ENCODE measurements at regions not wholly inside any gene's neighbourhood (a gene's known extent, or its start where the extent isn't known, plus 50 kb on each side); places are given as distances from the start of the nearest gene placed in this dataset.
"Not testable (repeated sequence)": the region's sequence is repeated elsewhere in the genome, so short reads cannot be mapped to it uniquely, and the experiment has no call there.

DNA sequence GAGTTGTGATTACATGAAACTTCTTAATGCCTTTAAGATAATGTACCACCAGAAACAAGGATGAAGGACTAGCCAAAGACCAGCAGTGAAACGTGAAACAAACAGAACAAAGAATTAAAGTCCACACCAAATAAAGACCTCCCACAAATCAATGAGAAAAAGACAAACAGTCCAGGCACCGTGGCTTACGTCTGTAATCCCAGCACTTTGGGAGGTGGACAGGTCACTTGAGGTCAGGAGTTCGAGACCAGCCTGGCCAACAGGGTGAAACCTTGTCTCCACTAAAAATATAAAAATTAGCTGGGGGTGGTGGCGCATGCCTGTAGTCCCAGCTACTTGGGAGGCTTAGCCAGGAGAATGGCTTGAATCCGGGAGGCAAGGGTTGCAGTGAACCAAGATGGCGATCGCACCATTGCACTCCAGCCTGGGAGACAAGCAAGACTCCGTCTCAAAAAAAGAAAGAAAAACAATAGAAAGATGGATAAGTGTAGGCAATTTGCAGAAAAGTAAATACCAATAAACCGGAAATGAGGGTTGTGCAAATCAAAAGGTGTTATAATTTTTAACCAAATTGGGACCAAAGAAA lies 167.8 kb upstream of the GRK3 start:
- no peak overlapping the region for H3K4me3 Mint-ChIP-seq
- H3K4me1 Mint-ChIP-seq (ENCODE audit: low read depth), result peaks cover 51% of the 10 kb centered on the region
- no peak overlapping the region for H3K27ac Mint-ChIP-seq
- H3K36me3 Mint-ChIP-seq (ENCODE audit: insufficient read depth in 2 of 2), result no peaks in the 10 kb centered on the region
- DNase-seq (no peak), ATAC-seq (replicated peaks in 1 of 2) (no peak)
- no peaks in the 10 kb centered on the region for H3K27me3 Mint-ChIP-seq (ENCODE audit: low read depth)
- no peaks in the 10 kb centered on the region for H3K9me3 Mint-ChIP-seq

GRCh38 chr22:25397616-25398015 lies 166.9 kb upstream of the GRK3 start:
- no peaks in the 10 kb centered on the region for H3K9me3 Mint-ChIP-seq
- ATAC-seq (replicated peaks in 1 of 2), result no peak
- no peaks in the 10 kb centered on the region for H3K36me3 Mint-ChIP-seq (ENCODE audit: insufficient read depth in 2 of 2)
- H3K27me3 Mint-ChIP-seq (ENCODE audit: low read depth), result no peaks in the 10 kb centered on the region
- peak overlapping the region; percentile 31 to 68 for H3K4me3 Mint-ChIP-seq
- peak overlapping the region; percentile 12 for H3K27ac Mint-ChIP-seq
- peaks cover 60% of the 10 kb centered on the region for H3K4me1 Mint-ChIP-seq (ENCODE audit: low read depth)
- no peak for DNase-seq

GRCh38 chr22:25398591-25399062 lies 165.8 kb upstream of the GRK3 start:
- H3K4me3 Mint-ChIP-seq, result peak overlapping the region; percentile 32 to 68
- H3K27ac Mint-ChIP-seq; H3K27me3 Mint-ChIP-seq (ENCODE audit: low read depth); H3K36me3 Mint-ChIP-seq (ENCODE audit: insufficient read depth in 2 of 2); H3K9me3 Mint-ChIP-seq: not testable (repeated sequence)
- peak; percentile 53 to 65 for DNase-seq
- ATAC-seq (replicated peaks in 1 of 2), result peak; percentile 92 to 94
- H3K4me1 Mint-ChIP-seq (ENCODE audit: low read depth), result peaks cover 69% of the 10 kb centered on the region

- H3K4me3 Mint-ChIP-seq, result no peak overlapping the region
- no peak for DNase-seq
- H3K9me3 Mint-ChIP-seq, result no peaks in the 10 kb centered on the region
- H3K27me3 Mint-ChIP-seq (ENCODE audit: low read depth), result no peaks in the 10 kb centered on the region
- ATAC-seq (replicated peaks in 1 of 2), result no peak
- no peak overlapping the region for H3K27ac Mint-ChIP-seq
- H3K4me1 Mint-ChIP-seq (ENCODE audit: low read depth), result peaks cover 76% of the 10 kb centered on the region
- no peaks in the 10 kb centered on the region for H3K36me3 Mint-ChIP-seq (ENCODE audit: insufficient read depth in 2 of 2)
Measured at GRCh38 chr22:25399649-25400151, 164.8 kb upstream of the GRK3 start.

DNA sequence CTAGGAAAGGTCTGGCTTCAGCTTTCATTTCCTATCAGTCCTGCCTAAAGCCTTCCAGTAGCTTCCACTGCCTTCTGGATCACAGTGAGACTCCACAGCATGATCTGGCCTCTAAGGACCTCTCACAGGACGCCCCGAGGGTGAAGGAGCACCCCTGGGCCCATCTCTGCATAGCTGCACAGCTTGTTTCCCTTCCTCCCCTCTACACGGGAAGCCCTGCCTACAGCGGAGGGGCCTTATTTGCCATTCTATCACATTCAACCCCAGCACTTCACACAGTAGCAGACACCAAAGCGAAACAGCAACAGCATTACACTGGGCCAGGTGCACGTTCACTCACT lies 162.3 kb upstream of the GRK3 start:
- H3K9me3 Mint-ChIP-seq, result no peaks in the 10 kb centered on the region
- peak overlapping the region in 1 of 2 donors; percentile 87 for H3K4me3 Mint-ChIP-seq
- no peak overlapping the region for H3K27ac Mint-ChIP-seq
- no peaks in the 10 kb centered on the region for H3K36me3 Mint-ChIP-seq (ENCODE audit: insufficient read depth in 2 of 2)
- no peak for ATAC-seq (replicated peaks in 1 of 2)
- no peak for DNase-seq
- no peaks in the 10 kb centered on the region for H3K27me3 Mint-ChIP-seq (ENCODE audit: low read depth)
- peaks cover 71% of the 10 kb centered on the region for H3K4me1 Mint-ChIP-seq (ENCODE audit: low read depth)

DNA sequence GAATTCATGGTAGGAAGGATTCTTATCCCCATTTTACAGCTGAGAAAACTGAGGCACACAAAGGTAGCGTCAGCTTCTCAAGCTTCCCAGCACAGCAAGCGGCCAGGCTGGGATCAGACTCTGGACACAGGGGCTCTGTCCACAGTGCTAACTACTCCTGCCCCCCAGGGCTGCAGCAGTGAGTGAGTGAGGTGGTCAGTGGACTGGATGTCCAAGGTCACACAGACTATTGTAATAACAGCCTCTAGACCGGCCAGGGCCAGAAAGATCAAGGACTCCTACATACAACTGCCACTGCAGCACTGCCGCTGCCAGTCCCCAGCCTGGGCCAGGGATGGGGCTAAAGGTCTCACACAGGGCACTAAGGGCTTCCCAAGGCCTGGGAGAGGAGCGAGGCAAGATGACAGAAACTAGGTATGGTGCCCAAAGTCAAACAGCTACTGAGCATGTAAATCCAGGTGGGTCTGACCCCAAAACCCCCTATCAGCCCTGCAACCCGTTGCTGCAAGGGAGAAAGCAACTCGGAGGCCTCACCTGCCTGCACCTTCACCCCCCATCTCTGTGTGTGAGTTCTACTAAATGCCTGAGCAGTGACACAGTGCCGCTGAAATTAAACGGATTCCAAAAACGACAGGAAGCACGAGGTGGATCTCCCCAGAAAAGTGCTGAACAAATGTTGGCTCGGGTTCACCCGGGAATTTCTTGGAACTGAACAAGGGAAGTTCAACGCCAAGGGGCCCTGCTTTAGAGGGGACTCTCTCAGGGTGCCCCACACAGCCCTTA lies 161.8 kb upstream of the GRK3 start:
- DNase-seq (no peak), ATAC-seq (replicated peaks in 1 of 2) (no peak)
- Mint-ChIP-seq H3K27ac (no peak overlapping the region), H3K4me3 (peak overlapping the region; percentile 22 to 87), H3K36me3 (ENCODE audit: insufficient read depth in 2 of 2) (no peaks in the 10 kb centered on the region), H3K4me1 (ENCODE audit: low read depth) (peaks cover 66% of the 10 kb centered on the region), H3K9me3 (no peaks in the 10 kb centered on the region), H3K27me3 (ENCODE audit: low read depth) (no peaks in the 10 kb centered on the region)

- H3K4me3 Mint-ChIP-seq, result peak overlapping the region; percentile 77 to 87
- H3K36me3 Mint-ChIP-seq (ENCODE audit: insufficient read depth in 2 of 2), result no peaks in the 10 kb centered on the region
- H3K4me1 Mint-ChIP-seq (ENCODE audit: low read depth), result peaks cover 62% of the 10 kb centered on the region
- H3K9me3 Mint-ChIP-seq, result no peaks in the 10 kb centered on the region
- no peak for DNase-seq
- peak overlapping the region; percentile 11 for H3K27ac Mint-ChIP-seq
- no peaks in the 10 kb centered on the region for H3K27me3 Mint-ChIP-seq (ENCODE audit: low read depth)
- ATAC-seq (replicated peaks in 1 of 2), result no peak
Measured at GRCh38 chr22:25403284-25403810, 161.1 kb upstream of the GRK3 start.

DNA sequence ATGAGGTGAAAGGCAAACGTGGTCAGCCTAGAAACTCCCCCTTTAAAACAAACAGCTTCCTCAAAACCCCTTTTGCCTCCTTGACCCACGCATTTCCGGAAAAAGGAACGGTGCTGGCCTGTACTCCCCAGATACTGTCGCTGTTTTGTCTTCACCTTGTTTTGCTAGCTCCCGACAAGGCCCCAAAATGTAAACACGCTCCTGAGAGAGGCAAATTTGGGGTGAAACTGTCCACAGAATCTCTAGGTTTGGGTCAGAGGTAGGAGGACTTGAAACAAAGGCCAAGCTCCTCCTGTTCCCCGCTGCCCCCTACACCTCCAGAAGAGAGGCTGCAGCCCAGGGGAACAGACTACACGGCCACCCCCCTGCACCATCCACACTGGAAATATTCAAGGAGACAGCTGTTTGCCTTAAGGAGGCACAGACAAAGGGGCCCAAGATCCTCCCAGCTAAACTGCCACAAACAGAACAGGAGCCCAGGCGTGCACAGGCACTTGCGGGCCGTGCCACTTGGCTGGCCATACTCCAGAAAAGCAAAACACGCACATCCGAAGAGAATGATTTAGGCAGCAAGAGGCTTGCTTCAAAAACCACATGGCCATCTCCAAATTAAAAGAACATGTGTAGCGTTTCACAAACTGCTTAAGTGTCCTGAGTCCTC lies 160.5 kb upstream of the GRK3 start:
- DNase-seq (no peak), ATAC-seq (replicated peaks in 1 of 2) (peak; percentile 7 to 20)
- no peaks in the 10 kb centered on the region for H3K9me3 Mint-ChIP-seq
- no peaks in the 10 kb centered on the region for H3K27me3 Mint-ChIP-seq (ENCODE audit: low read depth)
- peak overlapping the region; percentile 11 for H3K27ac Mint-ChIP-seq
- no peaks in the 10 kb centered on the region for H3K36me3 Mint-ChIP-seq (ENCODE audit: insufficient read depth in 2 of 2)
- H3K4me3 Mint-ChIP-seq, result peak overlapping the region; percentile 77 to 87
- peaks cover 56% of the 10 kb centered on the region for H3K4me1 Mint-ChIP-seq (ENCODE audit: low read depth)

DNA sequence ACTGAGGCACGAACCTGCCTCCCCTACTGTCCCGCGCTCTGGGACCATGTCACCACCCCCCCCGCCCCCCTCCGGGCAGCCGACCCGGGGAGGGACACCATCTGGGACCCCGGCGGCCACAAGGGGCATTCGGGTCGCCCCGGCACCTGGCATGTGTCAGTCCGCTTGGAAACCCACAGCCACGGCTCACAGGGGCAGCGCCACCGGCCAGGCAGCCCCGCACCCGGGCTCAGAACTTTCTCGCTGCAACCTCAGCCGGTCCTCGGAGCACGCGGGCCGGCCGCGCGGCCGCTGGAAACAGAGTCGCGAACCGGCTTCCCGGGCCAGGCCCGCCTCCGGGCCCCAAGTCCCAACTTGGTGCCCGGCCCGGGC lies 159.9 kb upstream of the GRK3 start:
- Mint-ChIP-seq H3K4me1 (ENCODE audit: low read depth) (peaks cover 52% of the 10 kb centered on the region), H3K9me3 (no peaks in the 10 kb centered on the region), H3K27me3 (ENCODE audit: low read depth) (no peaks in the 10 kb centered on the region), H3K36me3 (ENCODE audit: insufficient read depth in 2 of 2) (no peaks in the 10 kb centered on the region), H3K27ac (no peak overlapping the region), H3K4me3 (peak overlapping the region; percentile 77 to 87)
- DNase-seq (peak in 1 of 2 donors; percentile 19), ATAC-seq (replicated peaks in 1 of 2) (peak in 1 of 2 donors; percentile 8)

DNA sequence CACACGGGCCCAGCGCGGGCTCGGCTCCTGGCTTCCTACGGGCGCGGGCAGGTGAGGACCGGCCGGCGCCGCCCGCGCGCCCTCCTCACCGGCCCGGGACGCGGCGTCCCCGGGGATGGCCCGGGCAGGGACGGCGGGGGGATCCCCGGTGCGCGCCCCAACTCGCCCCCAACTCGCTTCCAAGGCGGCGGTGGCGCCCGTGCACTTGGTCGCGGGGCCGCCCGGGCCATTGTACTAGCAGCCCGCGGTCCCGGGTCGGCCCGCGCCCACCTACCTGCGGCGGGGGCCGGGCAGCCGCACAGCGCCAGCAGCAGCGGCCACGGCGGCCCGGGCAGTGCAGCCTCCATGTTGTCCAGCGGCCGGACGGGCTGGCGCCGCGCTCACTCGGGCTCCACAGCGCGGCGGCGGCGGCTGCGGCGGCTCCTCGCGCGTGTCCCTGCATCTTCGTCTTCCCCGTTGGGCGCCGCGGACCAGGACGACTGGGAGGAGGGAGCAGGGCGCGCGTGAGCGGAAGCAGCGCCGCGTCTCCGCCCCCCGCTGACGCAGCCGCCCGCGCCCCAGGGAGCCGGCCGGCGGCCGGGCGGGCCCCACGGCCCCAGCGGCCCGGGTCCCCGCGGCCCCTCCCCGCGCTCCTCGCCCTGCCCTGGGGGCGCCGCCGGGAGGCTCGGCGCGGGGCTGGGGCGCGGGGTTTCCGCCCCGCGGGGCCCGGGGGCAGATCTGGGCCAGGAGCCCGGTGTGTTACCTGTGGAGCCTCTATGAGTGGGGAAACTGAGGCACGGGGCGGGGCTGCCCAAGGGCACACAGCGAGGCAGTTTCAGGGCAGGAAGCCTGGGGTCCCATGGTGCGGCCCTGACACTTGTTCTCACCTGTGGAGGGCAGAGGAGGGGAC lies 159.3 kb upstream of the GRK3 start:
- Mint-ChIP-seq H3K9me3 (no peaks in the 10 kb centered on the region), H3K36me3 (ENCODE audit: insufficient read depth in 2 of 2) (no peaks in the 10 kb centered on the region), H3K27ac (no peak overlapping the region), H3K27me3 (ENCODE audit: low read depth) (no peaks in the 10 kb centered on the region), H3K4me3 (peak overlapping the region; percentile 77 to 87), H3K4me1 (ENCODE audit: low read depth) (peaks cover 47% of the 10 kb centered on the region)
- ATAC-seq (replicated peaks in 1 of 2), result peak; percentile 91 to 92
- peak; percentile 78 to 81 for DNase-seq

DNA sequence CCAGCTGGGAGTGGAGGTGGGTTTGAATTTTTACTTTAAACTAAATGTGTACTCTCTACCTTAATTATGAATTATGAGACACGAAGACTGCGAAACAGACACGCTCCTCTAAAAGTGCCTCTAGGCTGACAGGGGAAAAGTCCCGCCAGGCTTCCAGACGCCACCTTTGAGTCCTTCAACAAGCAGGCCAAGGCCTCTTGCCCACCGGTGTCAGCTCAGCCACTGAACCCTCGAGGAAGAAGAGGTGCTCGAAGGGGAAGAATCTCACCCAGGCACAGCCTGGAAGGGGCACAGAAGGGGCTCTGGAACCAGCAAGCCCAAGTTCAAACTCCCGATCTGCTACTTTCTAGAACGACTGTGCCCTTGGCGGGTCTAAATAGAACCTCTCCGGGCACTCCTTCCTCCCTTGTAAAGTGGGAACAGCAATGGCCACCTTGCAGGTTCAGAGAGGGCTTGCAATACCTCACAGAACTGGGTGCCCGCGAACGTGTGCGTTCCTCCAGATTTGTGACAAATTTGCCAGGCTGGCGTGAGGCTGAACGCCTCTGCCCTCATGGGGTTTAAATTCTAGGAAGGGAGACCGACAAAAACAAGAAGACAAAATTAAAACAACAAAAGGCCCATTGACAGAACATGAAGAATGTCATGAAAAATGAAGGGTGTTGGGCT lies 158.5 kb upstream of the GRK3 start:
- peak overlapping the region; percentile 75 to 81 for H3K4me3 Mint-ChIP-seq
- ATAC-seq (replicated peaks in 1 of 2) (no peak), DNase-seq (no peak)
- H3K36me3 Mint-ChIP-seq (ENCODE audit: insufficient read depth in 2 of 2), result no peaks in the 10 kb centered on the region
- H3K9me3 Mint-ChIP-seq, result no peaks in the 10 kb centered on the region
- H3K27ac Mint-ChIP-seq, result peak overlapping the region; percentile 60
- H3K4me1 Mint-ChIP-seq (ENCODE audit: low read depth), result peaks cover 46% of the 10 kb centered on the region
- H3K27me3 Mint-ChIP-seq (ENCODE audit: low read depth), result no peaks in the 10 kb centered on the region

- Mint-ChIP-seq H3K27me3 (ENCODE audit: low read depth) (no peaks in the 10 kb centered on the region), H3K4me3 (peak overlapping the region; percentile 75 to 81), H3K27ac (no peak overlapping the region), H3K36me3 (ENCODE audit: insufficient read depth in 2 of 2) (no peaks in the 10 kb centered on the region), H3K4me1 (ENCODE audit: low read depth) (peaks cover 43% of the 10 kb centered on the region), H3K9me3 (no peaks in the 10 kb centered on the region)
- DNase-seq (no peak), ATAC-seq (replicated peaks in 1 of 2) (no peak)
Measured at GRCh38 chr22:25406510-25407210, 157.8 kb upstream of the GRK3 start.
